GM19397 (cell line): ENCODE measurements at regions not wholly inside any gene's neighbourhood (a gene's known extent, or its start where the extent isn't known, plus 50 kb on each side); places are given as distances from the start of the nearest gene placed in this dataset.

Source experiments
- ATAC-seq: cut with Tn5 transposase; IDR thresholded peaks from one replicate; pipeline ENCODE4 v1.9.1; 2021; ENCODE audit warnings: mild to moderate bottlenecking, moderate library complexity; ENCODE audit not compliant: unreplicated experiment

- no peak for ATAC-seq
These were observed 312.2 kb upstream of the MAF start for GRCh38 chr16:79912592-79913310.

GRCh38 chr16:79911660-79912059, 311.1 kb upstream of the MAF start:
- no peak for ATAC-seq

GRCh38 chr16:79909571-79909970, 309.0 kb upstream of the MAF start:
- ATAC-seq: no peak

- no peak for ATAC-seq
These were observed 302.9 kb upstream of the MAF start for GRCh38 chr16:79903471-79903870.

GRCh38 chr16:79902351-79902750, 301.8 kb upstream of the MAF start:
- ATAC-seq: no peak

GRCh38 chr16:79901522-79901921, 301.0 kb upstream of the MAF start:
- no peak for ATAC-seq

GRCh38 chr16:79899716-79900115, 299.2 kb upstream of the MAF start:
- ATAC-seq: no peak

GRCh38 chr16:79899316-79899715, 298.8 kb upstream of the MAF start:
- ATAC-seq: no peak

GRCh38 chr16:79898703-79899102, 298.2 kb upstream of the MAF start:
- ATAC-seq: no peak

- ATAC-seq: no peak
These were observed 297.1 kb upstream of the MAF start for GRCh38 chr16:79897453-79898146.

- no peak for ATAC-seq
These were observed 296.5 kb upstream of the MAF start for GRCh38 chr16:79897104-79897452.

GRCh38 chr16:79895917-79896203, 295.3 kb upstream of the MAF start:
- no peak for ATAC-seq

- no peak for ATAC-seq
These were observed 294.7 kb upstream of the MAF start for GRCh38 chr16:79895053-79895916.

- ATAC-seq: no peak
These were observed 292.9 kb upstream of the MAF start for GRCh38 chr16:79893445-79893844.

GRCh38 chr16:79892278-79892677, 291.7 kb upstream of the MAF start:
- no peak for ATAC-seq

GRCh38 chr16:79891458-79891857, 290.9 kb upstream of the MAF start:
- no peak for ATAC-seq

GRCh38 chr16:79887541-79888540, 287.3 kb upstream of the MAF start:
- no peak for ATAC-seq

- no peak for ATAC-seq
These were observed 284.8 kb upstream of the MAF start for GRCh38 chr16:79885320-79885719.

GRCh38 chr16:79883494-79883893, 283.0 kb upstream of the MAF start:
- no peak for ATAC-seq

GRCh38 chr16:79882340-79883005, 281.9 kb upstream of the MAF start:
- ATAC-seq: no peak
